WTC11 (cell line): ENCODE measurements at regions not wholly inside any gene's neighbourhood (a gene's known extent, or its start where the extent isn't known, plus 50 kb on each side); places are given as distances from the start of the nearest gene placed in this dataset.

Source experiments
- CREB1 ChIP-seq: sonication (generic); formaldehyde crosslinking; IDR thresholded peaks from 2 replicates; pipeline ENCODE4 v1.8.0; 2023; ENCODE audit warnings: mild to moderate bottlenecking, missing genetic modification reagents
- CTCF ChIP-seq: fragments of 200-600 bp; IDR thresholded peaks from 2 replicates; pipeline ENCODE4 v1.8.0; 2022; ENCODE audit warnings: antibody characterized with exemption

GRCh38 chr6:85795945-85796344 lies 153.3 kb upstream of the SYNCRIP start:
- TF ChIP-seq CTCF (no peak), CREB1 (CRISPR knock-in tag) (no peak)
